GM23338 (cell line): ENCODE measurements at regions not wholly inside any gene's neighbourhood (a gene's known extent, or its start where the extent isn't known, plus 50 kb on each side); places are given as distances from the start of the nearest gene placed in this dataset.
A peak's percentile ranks its signal among the peaks of the same experiment; 100 is the strongest.

Experiments
- ATAC-seq: fragments of 200-7000 bp; cut with Tn5 transposase; 3 replicates; pipeline ENCODE4 v1.9.1; 2020
- DNase-seq: peaks from one replicate; pipeline ENCODE4 v3.0.0-alpha.2; 2015; ENCODE audit warnings: low spot score
- H2AFZ ChIP-seq: fragments of 200-600 bp; sonication (generic); 2 replicates; pipeline ENCODE4 v1.8.0; 2016; ENCODE audit warnings: antibody characterized with exemption, mild to moderate bottlenecking, moderate library complexity
- H3F3A ChIP-seq: fragments of 200-600 bp; sonication (generic); replicated peaks from 2 replicates; pipeline ENCODE4 v1.8.0; 2017; ENCODE audit warnings: antibody characterized with exemption, mixed run types, low read depth
- H3K27ac ChIP-seq: fragments of 200-600 bp; sonication (generic); 2 replicates; pipeline ENCODE4 v1.6.1; 2016; ENCODE audit warnings: low read depth
- H3K27me3 ChIP-seq: fragments of 200-600 bp; sonication (generic); 2 replicates; pipeline ENCODE4 v1.8.0; 2016; ENCODE audit warnings: mild to moderate bottlenecking, mixed run types, moderate library complexity; ENCODE audit not compliant: insufficient read depth
- H3K36me3 ChIP-seq: fragments of 200-600 bp; sonication (generic); 2 replicates; pipeline ENCODE4 v1.8.0; 2016; ENCODE audit warnings: mild to moderate bottlenecking; ENCODE audit not compliant: insufficient read depth
- H3K4me1 ChIP-seq: fragments of 200-600 bp; sonication (generic); 2 replicates; pipeline ENCODE4 v1.8.0; 2016; ENCODE audit warnings: mild to moderate bottlenecking, moderate library complexity; ENCODE audit not compliant: insufficient read depth
- H3K4me2 ChIP-seq: fragments of 200-600 bp; sonication (generic); 2 replicates; pipeline ENCODE4 v1.7.1; 2017; ENCODE audit warnings: mixed run types
- H3K4me3 ChIP-seq: fragments of 200-600 bp; sonication (generic); 2 replicates; pipeline ENCODE4 v1.6.1; 2016; ENCODE audit warnings: mixed run types
- H3K79me2 ChIP-seq: fragments of 200-600 bp; sonication (generic); replicated peaks from 2 replicates; pipeline ENCODE4 v1.8.0; 2017; ENCODE audit warnings: mild to moderate bottlenecking; ENCODE audit not compliant: insufficient read depth
- H3K9me2 ChIP-seq: fragments of 200-600 bp; sonication (generic); 2 replicates; pipeline ENCODE4 v1.8.0; 2017; ENCODE audit not compliant: insufficient read depth
- H4K20me1 ChIP-seq: fragments of 200-600 bp; sonication (generic); replicated peaks from 2 replicates; pipeline ENCODE4 v1.8.0; 2017; ENCODE audit warnings: mild to moderate bottlenecking; ENCODE audit not compliant: insufficient read depth
- H3K27ac Mint-ChIP-seq: 2 replicates; pipeline ENCODE4 v1.8.0; 2020; ENCODE audit warnings: inconsistent platforms, mild to moderate bottlenecking, moderate library complexity, mixed read lengths
- H3K27me3 Mint-ChIP-seq: 3 replicates; pipeline ENCODE4 v1.8.0; 2022; ENCODE audit warnings: low read depth, mild to moderate bottlenecking, moderate library complexity, mixed read lengths, inconsistent platforms; ENCODE audit not compliant: insufficient read depth, poor library complexity
- H3K36me3 Mint-ChIP-seq: 3 replicates; pipeline ENCODE4 v1.8.0; 2021; ENCODE audit warnings: low read depth, mild to moderate bottlenecking, inconsistent platforms, moderate library complexity, mixed read lengths
- H3K4me1 Mint-ChIP-seq: 3 replicates; pipeline ENCODE4 v1.8.0; 2020; ENCODE audit warnings: mild to moderate bottlenecking, inconsistent platforms, mixed read lengths
- H3K4me3 Mint-ChIP-seq: 3 replicates; pipeline ENCODE4 v1.8.0; 2021; ENCODE audit warnings: moderate library complexity, mild to moderate bottlenecking, inconsistent platforms, mixed read lengths
- H3K9me3 Mint-ChIP-seq: 3 replicates; pipeline ENCODE4 v1.8.0; 2020; ENCODE audit warnings: moderate library complexity, mild to moderate bottlenecking, inconsistent platforms, mixed read lengths
- CREB1 ChIP-seq: fragments of 250-450 bp; sonication (Bioruptor Pico); IDR thresholded peaks from 2 replicates; pipeline ENCODE4 v1.5.0; 2020; ENCODE audit warnings: low read depth, mild to moderate bottlenecking, moderate library complexity
- EZH2 ChIP-seq: fragments of 200-600 bp; sonication (generic); IDR thresholded peaks from one replicate; pipeline ENCODE4 v1.8.0; 2017; ENCODE audit warnings: antibody characterized with exemption, mild to moderate bottlenecking, low read depth; ENCODE audit not compliant: unreplicated experiment
- EZH2phosphoT487 ChIP-seq: fragments of 200-600 bp; sonication (generic); IDR thresholded peaks from one replicate; pipeline ENCODE4 v1.8.1; 2018; ENCODE audit warnings: antibody characterized with exemption; ENCODE audit not compliant: unreplicated experiment
- JUNB ChIP-seq: IDR thresholded peaks from one replicate; pipeline ENCODE4 v1.6.1; 2016; ENCODE audit warnings: antibody characterized with exemption; ENCODE audit not compliant: unreplicated experiment
- NANOG ChIP-seq: IDR thresholded peaks from 2 replicates; pipeline ENCODE4 v1.6.1; 2016; ENCODE audit warnings: antibody characterized with exemption, borderline replicate concordance
- POLR2AphosphoS5 ChIP-seq: IDR thresholded peaks from 2 replicates; pipeline ENCODE4 v1.6.1; 2016; ENCODE audit warnings: antibody characterized with exemption, low read depth
- STAT1 ChIP-seq: IDR thresholded peaks from one replicate; pipeline ENCODE4 v1.6.1; 2016; ENCODE audit warnings: antibody characterized with exemption; ENCODE audit not compliant: unreplicated experiment
- ZNF114 ChIP-seq: fragments of 250-450 bp; sonication (Bioruptor Pico); IDR thresholded peaks from 2 replicates; pipeline ENCODE4 v1.5.0; 2020; ENCODE audit warnings: mild to moderate bottlenecking, moderate library complexity
- TF ChIP-seq, protein P1 (sequence below), 2 experiments: fragments of 200-600 bp in 1 of 2; sonication (generic) in 1 of 2; conservative IDR thresholded peaks; 2 replicates each; pipeline versions ENCODE4 v1.5.1 to v1.6.1; 2016 to 2017; ENCODE audit warnings: antibody characterized with exemption in 2 of 2, low read depth in 2 of 2, mild to moderate bottlenecking in 2 of 2, moderate library complexity in 1 of 2
- TF ChIP-seq, protein P2 (sequence below): fragments of 250-450 bp; sonication (Bioruptor Pico); IDR thresholded peaks from 2 replicates; pipeline ENCODE4 v1.5.0; 2020; ENCODE audit warnings: mild to moderate bottlenecking, moderate library complexity
- TF ChIP-seq, protein P3 (sequence below): IDR thresholded peaks from one replicate; pipeline ENCODE4 v1.6.1; 2018; ENCODE audit warnings: antibody characterized with exemption; ENCODE audit not compliant: unreplicated experiment
- TF ChIP-seq, protein P4 (sequence below): IDR thresholded peaks from 2 replicates; pipeline ENCODE4 v1.6.1; 2016; ENCODE audit warnings: antibody characterized with exemption

- Mint-ChIP-seq H3K27me3 (peaks cover 36% of the 10 kb centered on the region), H3K36me3 (no peaks in the 10 kb centered on the region; the same call in 2 of the 3 replicates), H3K4me1 (peaks cover 26% of the 10 kb centered on the region), H3K9me3 (no peaks in the 10 kb centered on the region; the same call in 1 of the 3 replicates), H3K27ac (no peak overlapping the region), H3K4me3 (peak overlapping the region; percentile 76)
- no peaks in the 10 kb centered on the region for H3K36me3 ChIP-seq
- no peak overlapping the region for H2AFZ ChIP-seq
- H3K27ac ChIP-seq, result no peak overlapping the region
- no peak for ATAC-seq
- H3K4me2 ChIP-seq, result no peak overlapping the region
- H3K4me3 ChIP-seq, result no peak overlapping the region
- no peaks in the 10 kb centered on the region for H3K79me2 ChIP-seq
- no peaks in the 10 kb centered on the region for H3K9me2 ChIP-seq
- peaks cover 24% of the 10 kb centered on the region for H3K27me3 ChIP-seq
- TF ChIP-seq, protein P1, sequence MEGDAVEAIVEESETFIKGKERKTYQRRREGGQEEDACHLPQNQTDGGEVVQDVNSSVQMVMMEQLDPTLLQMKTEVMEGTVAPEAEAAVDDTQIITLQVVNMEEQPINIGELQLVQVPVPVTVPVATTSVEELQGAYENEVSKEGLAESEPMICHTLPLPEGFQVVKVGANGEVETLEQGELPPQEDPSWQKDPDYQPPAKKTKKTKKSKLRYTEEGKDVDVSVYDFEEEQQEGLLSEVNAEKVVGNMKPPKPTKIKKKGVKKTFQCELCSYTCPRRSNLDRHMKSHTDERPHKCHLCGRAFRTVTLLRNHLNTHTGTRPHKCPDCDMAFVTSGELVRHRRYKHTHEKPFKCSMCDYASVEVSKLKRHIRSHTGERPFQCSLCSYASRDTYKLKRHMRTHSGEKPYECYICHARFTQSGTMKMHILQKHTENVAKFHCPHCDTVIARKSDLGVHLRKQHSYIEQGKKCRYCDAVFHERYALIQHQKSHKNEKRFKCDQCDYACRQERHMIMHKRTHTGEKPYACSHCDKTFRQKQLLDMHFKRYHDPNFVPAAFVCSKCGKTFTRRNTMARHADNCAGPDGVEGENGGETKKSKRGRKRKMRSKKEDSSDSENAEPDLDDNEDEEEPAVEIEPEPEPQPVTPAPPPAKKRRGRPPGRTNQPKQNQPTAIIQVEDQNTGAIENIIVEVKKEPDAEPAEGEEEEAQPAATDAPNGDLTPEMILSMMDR (conservative IDR thresholded peaks at IDR 0.05; ENCODE audit: low read depth in 2 of 2), result no peak
- no peak for TF ChIP-seq EZH2phosphoT487
- no peak for TF ChIP-seq JUNB
- TF ChIP-seq ZNF114 (CRISPR knock-in tag), result no peak
- TF ChIP-seq POLR2AphosphoS5, result no peak
- TF ChIP-seq NANOG, result no peak
- no peak for TF ChIP-seq CREB1 (CRISPR knock-in tag)
- TF ChIP-seq EZH2, result no peak
- no peak for TF ChIP-seq STAT1
- TF ChIP-seq, protein P2, sequence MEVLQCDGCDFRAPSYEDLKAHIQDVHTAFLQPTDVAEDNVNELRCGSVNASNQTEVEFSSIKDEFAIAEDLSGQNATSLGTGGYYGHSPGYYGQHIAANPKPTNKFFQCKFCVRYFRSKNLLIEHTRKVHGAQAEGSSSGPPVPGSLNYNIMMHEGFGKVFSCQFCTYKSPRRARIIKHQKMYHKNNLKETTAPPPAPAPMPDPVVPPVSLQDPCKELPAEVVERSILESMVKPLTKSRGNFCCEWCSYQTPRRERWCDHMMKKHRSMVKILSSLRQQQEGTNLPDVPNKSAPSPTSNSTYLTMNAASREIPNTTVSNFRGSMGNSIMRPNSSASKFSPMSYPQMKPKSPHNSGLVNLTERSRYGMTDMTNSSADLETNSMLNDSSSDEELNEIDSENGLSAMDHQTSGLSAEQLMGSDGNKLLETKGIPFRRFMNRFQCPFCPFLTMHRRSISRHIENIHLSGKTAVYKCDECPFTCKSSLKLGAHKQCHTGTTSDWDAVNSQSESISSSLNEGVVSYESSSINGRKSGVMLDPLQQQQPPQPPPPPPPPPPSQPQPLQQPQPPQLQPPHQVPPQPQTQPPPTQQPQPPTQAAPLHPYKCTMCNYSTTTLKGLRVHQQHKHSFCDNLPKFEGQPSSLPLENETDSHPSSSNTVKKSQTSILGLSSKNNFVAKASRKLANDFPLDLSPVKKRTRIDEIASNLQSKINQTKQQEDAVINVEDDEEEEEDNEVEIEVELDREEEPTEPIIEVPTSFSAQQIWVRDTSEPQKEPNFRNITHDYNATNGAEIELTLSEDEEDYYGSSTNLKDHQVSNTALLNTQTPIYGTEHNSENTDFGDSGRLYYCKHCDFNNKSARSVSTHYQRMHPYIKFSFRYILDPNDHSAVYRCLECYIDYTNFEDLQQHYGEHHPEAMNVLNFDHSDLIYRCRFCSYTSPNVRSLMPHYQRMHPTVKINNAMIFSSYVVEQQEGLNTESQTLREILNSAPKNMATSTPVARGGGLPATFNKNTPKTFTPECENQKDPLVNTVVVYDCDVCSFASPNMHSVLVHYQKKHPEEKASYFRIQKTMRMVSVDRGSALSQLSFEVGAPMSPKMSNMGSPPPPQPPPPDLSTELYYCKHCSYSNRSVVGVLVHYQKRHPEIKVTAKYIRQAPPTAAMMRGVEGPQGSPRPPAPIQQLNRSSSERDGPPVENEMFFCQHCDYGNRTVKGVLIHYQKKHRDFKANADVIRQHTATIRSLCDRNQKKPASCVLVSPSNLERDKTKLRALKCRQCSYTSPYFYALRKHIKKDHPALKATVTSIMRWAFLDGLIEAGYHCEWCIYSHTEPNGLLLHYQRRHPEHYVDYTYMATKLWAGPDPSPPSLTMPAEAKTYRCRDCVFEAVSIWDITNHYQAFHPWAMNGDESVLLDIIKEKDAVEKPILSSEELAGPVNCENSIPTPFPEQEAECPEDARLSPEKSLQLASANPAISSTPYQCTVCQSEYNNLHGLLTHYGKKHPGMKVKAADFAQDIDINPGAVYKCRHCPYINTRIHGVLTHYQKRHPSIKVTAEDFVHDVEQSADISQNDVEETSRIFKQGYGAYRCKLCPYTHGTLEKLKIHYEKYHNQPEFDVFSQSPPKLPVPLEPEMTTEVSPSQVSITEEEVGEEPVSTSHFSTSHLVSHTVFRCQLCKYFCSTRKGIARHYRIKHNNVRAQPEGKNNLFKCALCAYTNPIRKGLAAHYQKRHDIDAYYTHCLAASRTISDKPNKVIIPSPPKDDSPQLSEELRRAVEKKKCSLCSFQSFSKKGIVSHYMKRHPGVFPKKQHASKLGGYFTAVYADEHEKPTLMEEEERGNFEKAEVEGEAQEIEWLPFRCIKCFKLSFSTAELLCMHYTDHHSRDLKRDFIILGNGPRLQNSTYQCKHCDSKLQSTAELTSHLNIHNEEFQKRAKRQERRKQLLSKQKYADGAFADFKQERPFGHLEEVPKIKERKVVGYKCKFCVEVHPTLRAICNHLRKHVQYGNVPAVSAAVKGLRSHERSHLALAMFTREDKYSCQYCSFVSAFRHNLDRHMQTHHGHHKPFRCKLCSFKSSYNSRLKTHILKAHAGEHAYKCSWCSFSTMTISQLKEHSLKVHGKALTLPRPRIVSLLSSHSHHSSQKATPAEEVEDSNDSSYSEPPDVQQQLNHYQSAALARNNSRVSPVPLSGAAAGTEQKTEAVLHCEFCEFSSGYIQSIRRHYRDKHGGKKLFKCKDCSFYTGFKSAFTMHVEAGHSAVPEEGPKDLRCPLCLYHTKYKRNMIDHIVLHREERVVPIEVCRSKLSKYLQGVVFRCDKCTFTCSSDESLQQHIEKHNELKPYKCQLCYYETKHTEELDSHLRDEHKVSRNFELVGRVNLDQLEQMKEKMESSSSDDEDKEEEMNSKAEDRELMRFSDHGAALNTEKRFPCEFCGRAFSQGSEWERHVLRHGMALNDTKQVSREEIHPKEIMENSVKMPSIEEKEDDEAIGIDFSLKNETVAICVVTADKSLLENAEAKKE (CRISPR knock-in tag), result no peak
- TF ChIP-seq, protein P3, sequence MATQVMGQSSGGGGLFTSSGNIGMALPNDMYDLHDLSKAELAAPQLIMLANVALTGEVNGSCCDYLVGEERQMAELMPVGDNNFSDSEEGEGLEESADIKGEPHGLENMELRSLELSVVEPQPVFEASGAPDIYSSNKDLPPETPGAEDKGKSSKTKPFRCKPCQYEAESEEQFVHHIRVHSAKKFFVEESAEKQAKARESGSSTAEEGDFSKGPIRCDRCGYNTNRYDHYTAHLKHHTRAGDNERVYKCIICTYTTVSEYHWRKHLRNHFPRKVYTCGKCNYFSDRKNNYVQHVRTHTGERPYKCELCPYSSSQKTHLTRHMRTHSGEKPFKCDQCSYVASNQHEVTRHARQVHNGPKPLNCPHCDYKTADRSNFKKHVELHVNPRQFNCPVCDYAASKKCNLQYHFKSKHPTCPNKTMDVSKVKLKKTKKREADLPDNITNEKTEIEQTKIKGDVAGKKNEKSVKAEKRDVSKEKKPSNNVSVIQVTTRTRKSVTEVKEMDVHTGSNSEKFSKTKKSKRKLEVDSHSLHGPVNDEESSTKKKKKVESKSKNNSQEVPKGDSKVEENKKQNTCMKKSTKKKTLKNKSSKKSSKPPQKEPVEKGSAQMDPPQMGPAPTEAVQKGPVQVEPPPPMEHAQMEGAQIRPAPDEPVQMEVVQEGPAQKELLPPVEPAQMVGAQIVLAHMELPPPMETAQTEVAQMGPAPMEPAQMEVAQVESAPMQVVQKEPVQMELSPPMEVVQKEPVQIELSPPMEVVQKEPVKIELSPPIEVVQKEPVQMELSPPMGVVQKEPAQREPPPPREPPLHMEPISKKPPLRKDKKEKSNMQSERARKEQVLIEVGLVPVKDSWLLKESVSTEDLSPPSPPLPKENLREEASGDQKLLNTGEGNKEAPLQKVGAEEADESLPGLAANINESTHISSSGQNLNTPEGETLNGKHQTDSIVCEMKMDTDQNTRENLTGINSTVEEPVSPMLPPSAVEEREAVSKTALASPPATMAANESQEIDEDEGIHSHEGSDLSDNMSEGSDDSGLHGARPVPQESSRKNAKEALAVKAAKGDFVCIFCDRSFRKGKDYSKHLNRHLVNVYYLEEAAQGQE, result no peak
- TF ChIP-seq, protein P4, sequence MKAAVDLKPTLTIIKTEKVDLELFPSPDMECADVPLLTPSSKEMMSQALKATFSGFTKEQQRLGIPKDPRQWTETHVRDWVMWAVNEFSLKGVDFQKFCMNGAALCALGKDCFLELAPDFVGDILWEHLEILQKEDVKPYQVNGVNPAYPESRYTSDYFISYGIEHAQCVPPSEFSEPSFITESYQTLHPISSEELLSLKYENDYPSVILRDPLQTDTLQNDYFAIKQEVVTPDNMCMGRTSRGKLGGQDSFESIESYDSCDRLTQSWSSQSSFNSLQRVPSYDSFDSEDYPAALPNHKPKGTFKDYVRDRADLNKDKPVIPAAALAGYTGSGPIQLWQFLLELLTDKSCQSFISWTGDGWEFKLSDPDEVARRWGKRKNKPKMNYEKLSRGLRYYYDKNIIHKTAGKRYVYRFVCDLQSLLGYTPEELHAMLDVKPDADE, result no peak
- no peaks in the 10 kb centered on the region for H3K4me1 ChIP-seq
- no peaks in the 10 kb centered on the region for H3F3A ChIP-seq
- DNase-seq, result no peak
- H4K20me1 ChIP-seq, result no peaks in the 10 kb centered on the region
These were observed 172.3 kb upstream of the OSBPL11 start for GRCh38 chr3:125767641-125768040.
